B cell (primary cell): ENCODE measurements at regions not wholly inside any gene's neighbourhood (a gene's known extent, or its start where the extent isn't known, plus 50 kb on each side); places are given as distances from the start of the nearest gene placed in this dataset.

Experiments
- EZH2 ChIP-seq: IDR thresholded peaks from 2 replicates; pipeline ENCODE4 v1.6.1; 2012; ENCODE audit warnings: borderline replicate concordance, low read depth, mild to moderate bottlenecking, moderate library complexity, low read length; ENCODE audit not compliant: insufficient read depth, poor library complexity, severe bottlenecking
- TF ChIP-seq, protein P1 (sequence below): fragments of 200-600 bp; IDR thresholded peaks from one replicate; pipeline ENCODE4 v1.8.0; 2022; ENCODE audit warnings: antibody characterized with exemption, mild to moderate bottlenecking

DNA sequence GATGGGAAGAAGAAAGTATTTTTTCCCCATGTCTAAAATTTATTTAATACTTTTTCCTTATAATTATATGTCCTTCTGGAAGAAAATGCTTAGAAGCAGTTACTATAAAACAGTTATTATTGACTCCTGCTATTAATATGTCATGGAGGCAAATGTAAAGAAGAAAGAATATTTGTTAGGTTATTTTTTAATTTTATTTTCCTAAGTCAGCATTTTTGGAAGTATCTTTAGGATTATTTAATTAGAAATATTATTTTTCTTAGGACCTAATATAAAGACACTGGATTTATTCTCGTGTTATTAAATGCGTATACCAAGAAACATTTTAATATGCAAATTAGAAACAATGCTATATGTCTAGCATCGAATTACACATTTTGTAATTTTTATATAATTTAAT lies 687.7 kb downstream of the TRAM1L1 start:
- TF ChIP-seq, protein P1, sequence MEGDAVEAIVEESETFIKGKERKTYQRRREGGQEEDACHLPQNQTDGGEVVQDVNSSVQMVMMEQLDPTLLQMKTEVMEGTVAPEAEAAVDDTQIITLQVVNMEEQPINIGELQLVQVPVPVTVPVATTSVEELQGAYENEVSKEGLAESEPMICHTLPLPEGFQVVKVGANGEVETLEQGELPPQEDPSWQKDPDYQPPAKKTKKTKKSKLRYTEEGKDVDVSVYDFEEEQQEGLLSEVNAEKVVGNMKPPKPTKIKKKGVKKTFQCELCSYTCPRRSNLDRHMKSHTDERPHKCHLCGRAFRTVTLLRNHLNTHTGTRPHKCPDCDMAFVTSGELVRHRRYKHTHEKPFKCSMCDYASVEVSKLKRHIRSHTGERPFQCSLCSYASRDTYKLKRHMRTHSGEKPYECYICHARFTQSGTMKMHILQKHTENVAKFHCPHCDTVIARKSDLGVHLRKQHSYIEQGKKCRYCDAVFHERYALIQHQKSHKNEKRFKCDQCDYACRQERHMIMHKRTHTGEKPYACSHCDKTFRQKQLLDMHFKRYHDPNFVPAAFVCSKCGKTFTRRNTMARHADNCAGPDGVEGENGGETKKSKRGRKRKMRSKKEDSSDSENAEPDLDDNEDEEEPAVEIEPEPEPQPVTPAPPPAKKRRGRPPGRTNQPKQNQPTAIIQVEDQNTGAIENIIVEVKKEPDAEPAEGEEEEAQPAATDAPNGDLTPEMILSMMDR = no peak
- TF ChIP-seq EZH2 = no peak
